ENCODE measurements at regions not wholly inside any gene's neighbourhood (a gene's known extent, or its start where the extent isn't known, plus 50 kb on each side); places are given as distances from the start of the nearest gene placed in this dataset.

DNA sequence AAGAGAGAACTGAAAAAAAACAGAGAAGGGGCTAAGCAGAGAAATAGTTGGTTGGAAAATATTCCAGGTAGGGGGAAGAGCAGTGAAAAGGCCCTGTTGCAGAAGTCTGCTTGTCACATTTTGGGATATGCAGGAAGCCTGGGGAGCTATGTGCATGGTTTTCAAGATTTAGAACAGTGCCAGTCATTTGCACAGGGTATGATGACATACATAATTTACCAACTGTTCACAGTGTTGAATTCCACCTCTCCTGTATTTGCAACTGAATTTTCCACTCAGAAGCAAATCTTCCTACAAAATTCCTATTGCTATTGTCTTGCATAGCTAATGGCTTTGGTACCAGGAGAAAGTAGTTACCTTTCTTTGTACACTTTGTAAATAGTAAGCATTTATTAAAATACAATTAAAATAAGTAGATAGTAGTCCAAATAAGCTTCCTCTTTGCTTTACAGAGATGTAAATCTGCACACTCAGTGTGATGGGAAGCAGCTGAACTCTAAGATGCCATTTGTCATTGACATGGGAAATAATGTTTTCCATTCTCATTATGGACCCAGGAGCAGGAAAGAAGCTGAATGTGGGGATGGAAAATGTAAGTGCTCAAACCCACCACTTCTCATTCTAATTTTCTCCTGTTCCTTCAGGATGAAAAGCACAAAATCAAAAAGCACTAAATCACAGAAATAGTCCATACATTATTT, 177.4 kb downstream of the BTG1 start:
- no peaks in the 10 kb centered on the region for H3K9me3 Mint-ChIP-seq (ENCODE audit: insufficient read depth)
- ChIA-PET CTCF (interaction anchor here (1.0 to 1.4 kb wide), 3 partner anchors 11 to 157 kb away, joined by 3 read pairs; no protein-coding TSS in a partner anchor), POLR2A (no interaction called here)
- no peak for ATAC-seq (ENCODE audit: low read depth)
- H3K4me1 Mint-ChIP-seq = no peaks in the 10 kb centered on the region
- H2AFZ ChIP-seq (ENCODE audit: insufficient read depth, low read depth, low read length, poor library complexity, severe bottlenecking) = no peak overlapping the region
- H3K36me3 ChIP-seq (replicated peaks in 1 of 2; ENCODE audit: control extremely low read depth in 1 of 2, control insufficient read depth in 1 of 2, extremely low read depth in 1 of 2, insufficient read depth in 2 of 2, low read length in 1 of 2) = no peaks in the 10 kb centered on the region
- no peaks in the 10 kb centered on the region for H3K4me1 ChIP-seq (ENCODE audit: control insufficient read depth in 2 of 2, insufficient read depth in 2 of 2, low read length in 2 of 2)
- no peak overlapping the region for H3K9ac ChIP-seq (ENCODE audit: low read length)
- H3K9me3 ChIP-seq (ENCODE audit: control extremely low read depth in 1 of 3, control insufficient read depth in 2 of 3, insufficient read depth in 1 of 3, low read length in 2 of 3) = peaks cover 0 to 7% (median 0%) of the 10 kb centered on the region in 3 donors
- no peak overlapping the region for H3K4me3 ChIP-seq (ENCODE audit: control extremely low read depth in 1 of 5, extremely low read depth in 1 of 5, insufficient read depth in 1 of 5, low read depth in 2 of 5, low read length in 4 of 5)
- H4K20me1 ChIP-seq (ENCODE audit: control insufficient read depth, insufficient read depth, low read length, poor library complexity, severe bottlenecking) = no peaks in the 10 kb centered on the region
- H3K27me3 ChIP-seq (replicated peaks in 1 of 4; ENCODE audit: control extremely low read depth in 1 of 4, control insufficient read depth in 3 of 4, insufficient read depth in 4 of 4, low read length in 3 of 4) = no peaks in the 10 kb centered on the region
- H3K27me3 Mint-ChIP-seq = peaks cover 6% of the 10 kb centered on the region
- no peaks in the 10 kb centered on the region for H3K79me2 ChIP-seq (ENCODE audit: control insufficient read depth, insufficient read depth, low read length)
- H3K4me3 Mint-ChIP-seq = no peak overlapping the region
- no peak overlapping the region for H3K27ac ChIP-seq (ENCODE audit: low read length in 2 of 2)
- DNase-seq = no peak
- no peak overlapping the region for H3K27ac Mint-ChIP-seq
- H3K4me2 ChIP-seq (replicated peaks; ENCODE audit: low read depth, low read length, poor library complexity, severe bottlenecking) = no peak overlapping the region
- intact Hi-C loops (cut with micrococcal nuclease) = no loop called here
- TF ChIP-seq, protein P1, sequence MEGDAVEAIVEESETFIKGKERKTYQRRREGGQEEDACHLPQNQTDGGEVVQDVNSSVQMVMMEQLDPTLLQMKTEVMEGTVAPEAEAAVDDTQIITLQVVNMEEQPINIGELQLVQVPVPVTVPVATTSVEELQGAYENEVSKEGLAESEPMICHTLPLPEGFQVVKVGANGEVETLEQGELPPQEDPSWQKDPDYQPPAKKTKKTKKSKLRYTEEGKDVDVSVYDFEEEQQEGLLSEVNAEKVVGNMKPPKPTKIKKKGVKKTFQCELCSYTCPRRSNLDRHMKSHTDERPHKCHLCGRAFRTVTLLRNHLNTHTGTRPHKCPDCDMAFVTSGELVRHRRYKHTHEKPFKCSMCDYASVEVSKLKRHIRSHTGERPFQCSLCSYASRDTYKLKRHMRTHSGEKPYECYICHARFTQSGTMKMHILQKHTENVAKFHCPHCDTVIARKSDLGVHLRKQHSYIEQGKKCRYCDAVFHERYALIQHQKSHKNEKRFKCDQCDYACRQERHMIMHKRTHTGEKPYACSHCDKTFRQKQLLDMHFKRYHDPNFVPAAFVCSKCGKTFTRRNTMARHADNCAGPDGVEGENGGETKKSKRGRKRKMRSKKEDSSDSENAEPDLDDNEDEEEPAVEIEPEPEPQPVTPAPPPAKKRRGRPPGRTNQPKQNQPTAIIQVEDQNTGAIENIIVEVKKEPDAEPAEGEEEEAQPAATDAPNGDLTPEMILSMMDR (IDR thresholded peaks at IDR 0.05) = no peak
- TF ChIP-seq EZH2 (IDR thresholded peaks at IDR 0.05; ENCODE audit: borderline replicate concordance, insufficient read depth, low read depth, low read length, poor library complexity, severe bottlenecking) = no peak

DNA sequence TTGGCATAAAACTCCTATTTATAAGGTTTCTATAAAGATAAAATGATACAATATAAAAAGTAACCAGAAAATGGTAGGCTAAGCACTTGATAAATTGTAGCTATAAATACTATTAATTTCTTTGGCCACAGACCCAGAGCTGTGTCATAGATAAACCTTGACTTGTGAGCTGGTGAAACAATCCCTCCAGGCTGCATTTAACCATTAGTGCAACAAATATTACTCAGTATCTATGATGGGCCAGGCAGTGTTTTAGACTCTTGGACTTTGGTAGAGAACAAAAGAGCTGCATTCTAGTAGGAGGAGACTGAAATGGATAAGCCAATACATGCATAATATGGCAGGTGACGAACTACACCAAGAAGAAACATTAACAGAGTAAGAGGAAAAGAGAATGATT, 178.1 kb downstream of the BTG1 start:
- H3K27me3 Mint-ChIP-seq = peaks cover 6% of the 10 kb centered on the region
- Histone ChIP-seq H2AFZ (ENCODE audit: insufficient read depth, low read depth, low read length, poor library complexity, severe bottlenecking) (no peak overlapping the region), H3K27me3 (replicated peaks in 1 of 4; ENCODE audit: control extremely low read depth in 1 of 4, control insufficient read depth in 3 of 4, insufficient read depth in 4 of 4, low read length in 3 of 4) (no peaks in the 10 kb centered on the region), H3K27ac (ENCODE audit: low read length in 2 of 2) (no peak overlapping the region), H3K4me3 (ENCODE audit: control extremely low read depth in 1 of 5, extremely low read depth in 1 of 5, insufficient read depth in 1 of 5, low read depth in 2 of 5, low read length in 4 of 5) (no peak overlapping the region), H3K9me3 (ENCODE audit: control extremely low read depth in 1 of 3, control insufficient read depth in 2 of 3, insufficient read depth in 1 of 3, low read length in 2 of 3) (peaks cover 0 to 7% (median 1%) of the 10 kb centered on the region in 3 donors), H3K36me3 (replicated peaks in 1 of 2; ENCODE audit: control extremely low read depth in 1 of 2, control insufficient read depth in 1 of 2, extremely low read depth in 1 of 2, insufficient read depth in 2 of 2, low read length in 1 of 2) (no peaks in the 10 kb centered on the region), H4K20me1 (ENCODE audit: control insufficient read depth, insufficient read depth, low read length, poor library complexity, severe bottlenecking) (no peaks in the 10 kb centered on the region), H3K79me2 (ENCODE audit: control insufficient read depth, insufficient read depth, low read length) (no peaks in the 10 kb centered on the region), H3K4me2 (replicated peaks; ENCODE audit: low read depth, low read length, poor library complexity, severe bottlenecking) (no peak overlapping the region), H3K4me1 (ENCODE audit: control insufficient read depth in 2 of 2, insufficient read depth in 2 of 2, low read length in 2 of 2) (no peaks in the 10 kb centered on the region), H3K9ac (ENCODE audit: low read length) (no peak overlapping the region)
- no peaks in the 10 kb centered on the region for H3K9me3 Mint-ChIP-seq (ENCODE audit: insufficient read depth)
- ChIA-PET CTCF (interaction anchor here (1.0 to 1.4 kb wide), 3 partner anchors 12 to 156 kb away, joined by 3 read pairs; no protein-coding TSS in a partner anchor), POLR2A (no interaction called here)
- no peak for ATAC-seq (ENCODE audit: low read depth)
- H3K27ac Mint-ChIP-seq = no peak overlapping the region
- H3K4me3 Mint-ChIP-seq = no peak overlapping the region
- no peaks in the 10 kb centered on the region for H3K4me1 Mint-ChIP-seq
- no peak for DNase-seq
- intact Hi-C loops (cut with micrococcal nuclease) = no loop called here
- no CpG with 5 or more reads among the region's 1 CpG for WGBS (ENCODE audit: insufficient coverage)
- TF ChIP-seq EZH2 (IDR thresholded peaks at IDR 0.05; ENCODE audit: borderline replicate concordance, insufficient read depth, low read depth, low read length, poor library complexity, severe bottlenecking) = no peak
- TF ChIP-seq, protein P1 (IDR thresholded peaks at IDR 0.05) = no peak
